NCI-H146 (cell line): ENCODE measurements at regions not wholly inside any gene's neighbourhood (a gene's known extent, or its start where the extent isn't known, plus 50 kb on each side); places are given as distances from the start of the nearest gene placed in this dataset.
"Not testable (repeated sequence)": the region's sequence is repeated elsewhere in the genome, so short reads cannot be mapped to it uniquely, and the experiment has no call there.

Experiments
- DNase-seq: peaks from one replicate; lab custom pipeline; 2025; lab: John Stamatoyannopoulos, UW

- DNase-seq: no peak
These were observed 133.0 kb downstream of the GPX5 start for GRCh38 chr6:28658475-28659249.

DNA sequence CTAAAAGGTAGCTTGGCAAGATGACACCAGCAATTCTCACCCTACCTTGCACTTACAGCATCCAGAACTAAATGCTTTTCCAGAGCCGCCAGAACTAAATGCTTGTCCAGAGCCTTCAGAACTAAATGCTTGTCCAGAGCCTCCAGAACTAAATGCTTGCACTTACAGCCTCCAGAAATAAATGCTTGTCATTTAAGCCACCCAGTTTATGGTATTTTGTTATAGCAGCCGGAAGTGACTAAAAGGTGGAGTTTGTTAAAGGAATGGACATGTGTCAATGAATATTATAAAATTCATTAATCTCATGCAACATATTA, 133.5 kb downstream of the GPX5 start:
- DNase-seq: no peak

DNA sequence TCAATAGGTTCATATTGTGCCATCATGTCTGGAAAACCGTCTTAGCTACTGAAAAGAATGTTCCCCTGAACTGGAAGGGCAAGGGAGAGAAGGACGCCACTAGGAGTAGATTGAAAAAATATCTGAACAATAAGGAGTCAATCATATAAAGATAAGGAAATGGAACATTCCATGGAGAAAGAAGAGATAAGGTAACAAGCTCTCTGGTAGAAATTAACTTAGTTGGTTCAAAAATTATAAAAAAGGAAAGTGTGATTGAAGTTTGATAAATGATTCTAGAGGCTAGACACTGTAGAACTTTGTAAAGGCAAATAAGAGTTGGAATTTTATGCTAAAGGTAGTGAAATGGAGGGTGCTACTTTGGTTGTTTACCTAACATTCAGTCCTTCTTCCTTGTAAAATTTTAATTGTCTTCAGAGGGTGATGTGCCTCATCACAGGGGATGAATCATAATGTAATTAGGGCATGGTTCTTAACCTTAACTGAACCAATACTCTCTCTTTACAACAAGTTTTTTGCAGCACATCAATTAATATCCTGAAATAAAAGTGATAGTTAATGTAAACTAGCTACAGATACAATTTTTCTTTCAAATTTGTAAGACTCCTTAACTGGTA, 135.5 kb downstream of the GPX5 start:
- no peak for DNase-seq

DNA sequence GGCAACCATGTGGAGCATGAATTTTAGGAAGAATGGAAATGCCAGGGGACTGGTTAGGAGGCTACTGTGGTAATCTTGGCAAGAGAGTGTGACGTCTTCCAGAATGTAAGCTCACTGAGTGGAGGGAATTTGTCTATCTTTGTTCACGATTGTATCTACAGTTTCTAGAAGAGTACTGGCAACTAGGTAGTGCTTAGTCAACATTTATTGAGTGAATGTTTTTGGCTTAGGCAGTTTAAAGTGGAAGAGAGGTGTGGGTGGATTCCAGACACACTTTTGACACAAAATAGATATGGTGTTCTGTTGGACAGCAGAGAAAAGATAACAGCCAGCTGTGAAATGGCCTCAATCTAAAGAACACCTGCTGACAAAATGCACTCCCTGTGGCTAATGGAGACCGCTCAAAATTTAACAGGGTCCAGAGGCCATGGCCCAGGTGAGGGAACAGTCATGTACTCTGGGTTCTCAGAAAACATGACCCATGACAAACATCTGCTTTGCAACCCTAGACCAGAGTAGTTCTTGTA, 139.3 kb downstream of the GPX5 start:
- no peak for DNase-seq

DNA sequence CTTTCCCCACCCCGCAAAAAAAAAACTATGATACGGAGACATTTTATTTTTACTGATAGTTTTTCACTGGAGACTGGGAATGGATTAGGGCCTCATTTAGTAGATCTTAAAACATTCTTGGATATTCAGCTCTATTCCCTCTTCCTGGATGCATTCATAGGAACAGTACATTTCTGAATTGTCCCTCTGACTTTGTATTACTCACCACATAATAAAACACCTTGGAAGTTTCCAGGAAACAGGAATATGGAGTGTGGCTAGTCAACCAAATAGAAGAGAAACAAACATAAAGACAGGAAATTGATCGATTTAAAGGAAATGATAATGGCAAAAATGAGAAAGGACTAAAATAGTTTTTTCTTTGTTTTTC, 147.7 kb downstream of the GPX5 start:
- DNase-seq: no peak

GRCh38 chr6:28673787-28674671, 148.3 kb downstream of the GPX5 start:
- peak; percentile 55 for DNase-seq

- no peak for DNase-seq
These were observed 149.9 kb downstream of the GPX5 start for GRCh38 chr6:28675600-28675999.

- DNase-seq: no peak
These were observed 156.9 kb downstream of the GPX5 start for GRCh38 chr6:28682542-28682941.

- DNase-seq: not testable (repeated sequence)
These were observed 157.4 kb downstream of the GPX5 start for GRCh38 chr6:28682956-28683685.

- peak; percentile 33 for DNase-seq
These were observed 158.4 kb downstream of the GPX5 start for GRCh38 chr6:28683945-28684538.

GRCh38 chr6:28685960-28686359, 160.3 kb downstream of the GPX5 start:
- not testable (repeated sequence) for DNase-seq

GRCh38 chr6:28686446-28687027, 160.9 kb downstream of the GPX5 start:
- DNase-seq: peak; percentile 47

DNA sequence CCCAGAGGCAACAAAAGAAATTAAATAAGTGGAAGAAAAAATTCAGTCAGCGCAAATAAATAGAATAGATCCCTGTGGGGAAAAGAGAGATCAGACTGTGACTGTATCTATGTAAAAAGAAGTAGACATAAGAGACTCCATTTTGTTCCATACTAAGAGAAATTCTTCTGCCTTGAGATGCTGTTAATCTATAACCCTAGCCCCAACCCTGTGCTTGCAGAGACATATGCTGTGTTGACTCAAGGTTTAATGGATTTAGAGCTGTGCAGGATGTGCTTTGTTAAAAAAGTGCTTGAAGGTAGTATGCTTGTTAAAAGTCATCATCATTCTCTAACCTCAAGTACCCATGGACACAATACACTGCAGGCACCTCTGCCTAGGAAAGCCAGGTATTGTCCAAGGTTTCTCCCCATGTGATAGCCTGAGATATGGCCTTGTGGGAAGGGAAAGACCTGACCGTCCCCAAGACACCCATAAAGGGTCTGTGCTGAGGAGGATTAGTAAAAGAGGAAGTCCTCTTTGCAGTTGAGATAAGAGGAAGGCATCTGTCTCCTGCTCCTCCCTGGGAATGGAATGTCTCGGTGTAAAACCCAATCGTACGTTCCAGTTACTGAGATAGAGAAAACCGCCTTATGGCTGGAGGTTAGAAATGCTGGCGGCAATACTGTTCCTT, 161.8 kb downstream of the GPX5 start:
- not testable (repeated sequence) for DNase-seq

- not testable (repeated sequence) for DNase-seq
These were observed 166.3 kb downstream of the GPX5 start for GRCh38 chr6:28691991-28692390.

DNA sequence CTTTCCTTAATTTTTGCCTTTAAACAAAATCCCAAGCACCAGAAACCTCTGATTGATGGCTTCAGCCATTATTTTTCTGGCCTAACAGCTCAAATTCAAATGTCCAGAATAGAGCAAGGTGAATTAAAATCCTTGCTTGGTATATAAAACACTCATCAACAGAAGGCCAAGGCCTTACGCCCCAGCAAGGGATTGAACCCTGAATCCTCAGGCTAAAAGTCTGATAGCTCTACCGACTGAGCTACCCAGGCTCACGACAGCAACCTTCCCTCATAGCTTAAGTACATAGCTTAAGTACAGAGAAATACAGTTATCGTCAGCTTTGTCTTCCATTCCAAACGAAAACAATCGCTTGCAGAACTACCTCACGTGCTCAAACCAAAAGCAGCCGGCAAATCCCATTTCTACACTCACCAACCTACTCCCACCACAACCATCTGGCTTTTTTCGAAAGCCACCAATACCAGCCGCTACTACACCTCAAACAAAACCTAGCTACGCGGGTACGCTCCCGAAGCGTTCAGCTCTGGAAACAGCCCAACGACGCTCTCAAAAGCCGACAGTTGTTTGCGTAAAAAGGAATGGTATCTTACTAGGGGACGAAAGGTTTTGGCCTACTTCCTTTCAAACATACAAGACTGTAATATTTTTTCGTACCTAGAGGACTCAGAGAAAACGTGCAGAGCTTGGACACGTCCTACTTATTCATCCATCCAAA, 167.5 kb downstream of the GPX5 start:
- no peak for DNase-seq

- no peak for DNase-seq
These were observed 168.2 kb downstream of the GPX5 start for GRCh38 chr6:28693751-28694443.

DNA sequence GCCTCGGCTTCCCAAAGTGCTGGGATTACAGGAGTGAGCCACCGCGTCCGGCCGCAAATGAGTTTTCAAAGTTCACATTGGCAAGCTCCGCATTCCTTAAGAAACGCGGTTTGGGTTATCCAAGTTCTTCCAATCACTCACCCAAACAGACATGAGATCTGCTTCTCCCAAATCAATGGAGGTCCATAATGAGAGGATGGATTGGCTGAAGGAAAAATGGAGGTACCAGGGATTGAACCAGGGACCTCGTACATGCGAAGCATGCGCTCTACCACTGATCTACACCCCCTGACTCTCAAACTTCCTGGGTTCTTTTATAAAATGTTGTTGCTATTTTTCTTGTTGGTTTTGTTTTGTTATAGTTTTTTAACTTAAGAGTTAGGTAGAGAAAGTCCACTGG, 170.0 kb downstream of the GPX5 start:
- peak; percentile 8 for DNase-seq

- no peak for DNase-seq
These were observed 170.5 kb downstream of the GPX5 start for GRCh38 chr6:28696167-28696566.

DNA sequence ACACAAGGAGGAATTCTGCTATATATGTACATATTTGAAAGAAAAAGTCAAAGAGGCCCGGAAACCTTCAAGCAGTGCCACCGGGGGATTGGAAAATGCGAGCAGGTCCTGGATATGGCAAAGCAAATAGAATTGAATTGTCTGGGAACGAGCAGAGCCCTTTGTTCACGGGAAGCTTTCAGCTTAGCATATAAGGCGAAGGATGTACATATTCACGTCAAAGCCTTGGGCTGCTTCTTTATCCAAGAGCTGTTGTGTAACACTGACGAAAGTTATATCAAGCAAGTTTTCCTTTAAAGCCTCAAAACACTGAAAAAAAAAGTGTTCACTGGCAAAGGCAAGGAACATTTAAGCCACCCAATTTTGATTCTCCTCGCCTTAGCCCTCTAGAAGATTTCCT, 171.0 kb downstream of the GPX5 start:
- no peak for DNase-seq
